ENCODE measurements at regions not wholly inside any gene's neighbourhood (a gene's known extent, or its start where the extent isn't known, plus 50 kb on each side); places are given as distances from the start of the nearest gene placed in this dataset.

DNA sequence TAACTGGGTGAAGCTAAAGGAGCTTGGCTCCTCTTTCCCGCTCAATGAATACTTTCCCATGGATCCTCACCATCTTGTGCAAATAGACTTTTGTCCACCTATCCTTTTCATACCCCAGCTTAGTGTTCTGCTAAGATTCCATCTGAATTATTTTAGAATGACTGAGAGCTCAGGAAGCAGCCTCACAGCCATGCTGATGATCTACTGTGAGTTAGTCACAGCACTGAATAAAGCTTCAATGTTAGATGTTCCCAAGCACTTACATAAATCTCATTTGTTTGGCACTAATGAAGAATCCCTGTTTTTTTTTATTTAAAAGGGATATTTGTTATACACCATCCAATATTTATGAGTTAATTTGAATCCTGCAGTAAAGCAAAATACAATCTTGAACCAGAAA is 317.6 kb upstream of the TRPC7 start:
- no peak for DNase-seq

- no peak for DNase-seq
Measured at GRCh38 chr5:136679233-136679632, 313.9 kb upstream of the TRPC7 start.

GRCh38 chr5:136677217-136677616 is 311.9 kb upstream of the TRPC7 start:
- DNase-seq = no peak

- DNase-seq = no peak
Measured at GRCh38 chr5:136676685-136677084, 311.3 kb upstream of the TRPC7 start.

DNA sequence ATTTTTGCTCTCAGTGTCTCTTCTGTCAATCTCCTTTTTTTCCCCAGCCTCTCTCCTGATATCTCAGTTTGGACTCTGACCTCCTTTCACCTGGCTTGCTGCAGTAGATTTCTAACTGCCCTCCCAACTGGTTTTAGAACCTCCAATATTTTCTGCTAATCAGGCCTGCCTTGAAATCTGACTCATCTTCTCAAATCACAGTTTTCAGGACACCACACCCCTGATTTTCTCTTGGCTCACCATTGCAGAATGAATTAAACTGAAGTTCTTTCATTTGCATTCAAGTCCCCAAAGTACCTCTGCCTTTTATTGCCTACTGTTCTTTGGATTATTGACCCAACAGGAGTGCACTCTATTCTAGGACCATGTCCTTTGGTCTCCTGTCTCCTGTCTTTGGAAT is 310.4 kb upstream of the TRPC7 start:
- no peak for DNase-seq

- DNase-seq = peak in 1 of 3 experiments; percentile 70
Measured at GRCh38 chr5:136674178-136674577, 308.8 kb upstream of the TRPC7 start.

GRCh38 chr5:136667789-136668188 is 302.4 kb upstream of the TRPC7 start:
- no peak for DNase-seq

DNA sequence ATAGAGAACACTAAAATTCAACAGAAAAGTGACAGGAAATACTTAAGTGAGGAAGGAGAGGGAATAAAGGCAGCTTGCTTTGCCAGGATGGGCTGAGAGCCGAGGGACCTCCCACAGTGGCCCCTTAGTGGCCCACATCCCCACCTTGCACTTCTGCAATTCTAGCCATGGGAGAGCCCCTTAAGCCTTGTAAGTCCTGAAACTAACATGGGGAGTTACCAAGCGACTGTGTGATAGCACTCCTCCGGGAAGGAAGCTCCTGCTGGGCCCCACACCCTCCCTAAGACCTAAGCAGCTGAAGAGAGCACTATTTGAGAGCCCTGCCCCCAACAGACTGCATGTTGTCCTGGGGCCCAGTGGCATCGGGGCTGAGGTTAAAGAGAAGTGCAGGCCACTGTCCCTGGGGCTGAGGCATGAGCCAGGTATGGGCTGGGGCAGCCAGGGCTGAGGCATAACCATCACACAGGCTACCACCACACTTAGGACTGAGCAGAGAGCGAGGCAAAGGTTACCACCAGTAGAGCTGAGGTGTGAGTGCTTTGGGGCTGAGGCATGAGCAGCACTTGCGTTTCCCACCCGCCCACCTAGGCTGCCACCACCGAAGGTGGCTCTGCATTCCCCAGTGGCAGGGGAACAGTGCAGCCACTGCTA is 301.8 kb upstream of the TRPC7 start:
- no peak for DNase-seq

DNA sequence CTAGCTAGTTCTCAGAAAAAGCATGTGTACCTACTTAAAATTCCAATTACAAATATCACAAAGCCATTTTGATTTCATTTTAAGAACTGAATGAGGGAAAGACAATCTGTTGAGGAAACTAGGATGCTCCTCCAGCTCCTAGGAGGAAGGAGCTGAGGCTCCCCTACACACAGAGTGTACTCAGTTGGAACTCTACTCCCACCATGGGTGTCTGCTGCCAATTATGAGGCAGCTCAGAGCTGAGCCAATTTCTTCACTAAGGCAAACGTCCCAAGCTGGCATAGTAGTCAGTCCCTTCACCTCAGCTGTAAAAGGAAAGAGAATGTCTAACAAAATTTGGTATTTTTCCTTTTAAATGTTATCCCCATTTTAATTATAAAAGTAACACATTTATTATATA is 300.0 kb upstream of the TRPC7 start:
- DNase-seq = no peak

- no peak for DNase-seq
Measured at GRCh38 chr5:136661026-136661425, 295.7 kb upstream of the TRPC7 start.

GRCh38 chr5:136656811-136657210 is 291.5 kb upstream of the TRPC7 start:
- no peak for DNase-seq

DNA sequence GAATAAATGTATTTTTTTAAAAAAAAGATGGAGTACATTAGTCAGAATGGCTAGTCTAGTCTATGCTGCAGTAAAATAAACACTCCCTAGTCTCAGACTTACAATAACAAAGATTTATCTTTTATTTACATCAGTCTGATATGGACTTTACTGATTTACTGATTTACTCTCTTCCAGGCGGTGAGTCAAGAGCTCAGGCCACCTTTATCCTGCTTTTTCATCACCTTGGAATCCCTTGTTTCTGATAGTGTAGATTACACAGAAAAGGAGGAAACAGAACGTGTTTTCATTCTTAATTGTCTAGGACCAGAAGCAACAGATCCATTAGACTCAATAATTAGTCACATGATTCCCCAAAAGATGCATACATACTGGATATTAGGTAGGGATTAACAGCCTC is 290.1 kb upstream of the TRPC7 start:
- no peak for DNase-seq

- no peak for DNase-seq
Measured at GRCh38 chr5:136646915-136647314, 281.6 kb upstream of the TRPC7 start.

DNA sequence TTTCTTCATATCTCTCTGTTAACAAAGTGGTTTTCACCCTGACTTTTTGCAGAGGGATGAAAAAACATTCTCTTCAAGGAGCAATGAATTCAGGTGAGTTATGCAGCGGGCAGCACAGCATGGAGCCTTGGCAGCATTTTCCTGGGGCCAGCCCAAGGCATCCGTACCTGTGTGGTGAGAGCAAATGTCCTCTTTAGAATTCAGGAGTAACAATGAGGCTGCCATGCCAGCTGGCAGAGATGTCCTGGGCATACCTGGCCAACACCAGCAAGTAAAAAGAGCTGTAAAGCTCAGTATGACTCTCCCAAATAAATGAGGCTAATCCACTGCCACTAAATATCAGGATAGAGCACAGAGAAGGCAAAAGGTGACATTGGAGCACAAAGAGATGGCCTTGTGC is 277.6 kb upstream of the TRPC7 start:
- no peak for DNase-seq

- no peak for DNase-seq
Measured at GRCh38 chr5:136639616-136640015, 274.3 kb upstream of the TRPC7 start.

GRCh38 chr5:136638084-136638483 is 272.7 kb upstream of the TRPC7 start:
- DNase-seq = no peak

DNA sequence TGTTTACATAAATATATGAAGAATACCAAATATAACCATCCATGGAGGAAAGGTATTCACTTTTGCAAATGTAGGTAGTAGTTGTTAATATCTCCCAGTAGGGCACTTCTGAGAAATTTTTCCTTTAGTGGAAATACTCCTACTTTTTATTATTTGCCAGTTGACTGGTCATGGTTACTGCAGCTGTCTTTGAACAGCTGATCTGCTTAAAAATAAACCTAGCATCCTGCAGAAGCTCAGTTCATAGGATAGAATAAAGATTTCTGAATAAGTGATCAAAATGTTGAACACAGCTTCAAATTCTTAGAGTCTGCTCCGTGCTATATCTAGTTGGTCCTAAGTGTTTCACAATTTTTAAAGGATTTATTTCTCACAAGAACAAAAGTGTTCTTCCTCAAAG is 270.7 kb upstream of the TRPC7 start:
- DNase-seq = no peak

- no peak for DNase-seq
Measured at GRCh38 chr5:136631186-136631585, 265.8 kb upstream of the TRPC7 start.

- DNase-seq = no peak
Measured at GRCh38 chr5:136629125-136629792, 263.9 kb upstream of the TRPC7 start.

DNA sequence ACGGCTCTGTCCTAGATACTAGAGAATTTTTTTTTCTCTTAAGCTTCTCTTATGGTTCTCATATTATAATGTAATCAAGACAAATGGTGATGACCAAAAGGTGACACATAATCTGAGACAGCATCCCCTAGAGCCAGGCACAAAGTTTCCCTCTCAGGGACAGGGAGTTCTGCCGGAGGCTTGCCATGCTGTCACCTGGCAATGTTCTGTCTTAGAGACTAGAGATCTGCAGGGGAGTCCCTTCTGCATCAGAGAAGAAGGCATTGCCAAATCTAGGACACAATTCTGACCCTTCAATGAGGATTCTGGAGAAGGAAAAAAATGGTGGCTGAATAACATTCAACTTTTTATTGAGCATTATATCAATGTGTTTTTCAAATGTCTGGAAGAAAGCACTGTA is 261.2 kb upstream of the TRPC7 start:
- DNase-seq = no peak

DNA sequence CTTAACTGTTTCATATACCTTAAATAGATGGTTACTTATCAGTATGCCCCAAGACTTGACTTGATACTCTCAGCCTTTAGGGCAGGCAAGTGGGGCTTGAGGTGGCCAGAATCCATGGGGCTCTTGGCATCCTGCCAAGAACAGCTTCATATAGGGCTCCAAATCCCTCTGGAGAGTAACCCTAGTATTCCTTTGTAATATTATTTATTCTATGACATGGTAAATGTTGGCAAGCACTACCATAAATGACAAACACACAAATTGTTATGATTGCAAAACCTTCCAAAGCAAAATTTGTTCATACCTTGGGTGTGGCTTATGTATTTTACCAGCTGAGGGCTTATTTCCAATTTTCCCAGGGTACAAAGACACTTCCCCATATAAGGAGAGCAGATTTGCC is 257.4 kb upstream of the TRPC7 start:
- peak in 1 of 3 experiments; percentile 11 for DNase-seq

DNA sequence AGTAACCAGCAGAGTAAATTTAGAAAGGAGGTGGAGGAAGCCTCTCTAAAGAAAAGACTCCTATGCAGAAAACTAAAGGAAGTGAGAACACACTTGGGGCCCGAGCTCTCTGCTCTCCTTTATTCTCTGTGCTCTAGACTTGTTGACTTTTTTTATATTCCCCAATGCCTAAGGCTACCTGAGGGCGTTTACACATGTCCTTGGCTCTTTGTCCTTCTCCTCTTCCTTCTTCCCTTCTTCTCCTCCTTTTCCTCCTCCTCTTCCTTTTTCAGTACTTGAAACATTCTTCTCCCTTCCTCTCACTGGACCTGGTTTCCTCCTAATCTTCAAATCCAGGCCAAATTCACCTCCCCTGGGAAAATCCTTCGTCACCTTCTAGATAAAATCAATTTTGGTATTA is 256.4 kb upstream of the TRPC7 start:
- no peak for DNase-seq

DNA sequence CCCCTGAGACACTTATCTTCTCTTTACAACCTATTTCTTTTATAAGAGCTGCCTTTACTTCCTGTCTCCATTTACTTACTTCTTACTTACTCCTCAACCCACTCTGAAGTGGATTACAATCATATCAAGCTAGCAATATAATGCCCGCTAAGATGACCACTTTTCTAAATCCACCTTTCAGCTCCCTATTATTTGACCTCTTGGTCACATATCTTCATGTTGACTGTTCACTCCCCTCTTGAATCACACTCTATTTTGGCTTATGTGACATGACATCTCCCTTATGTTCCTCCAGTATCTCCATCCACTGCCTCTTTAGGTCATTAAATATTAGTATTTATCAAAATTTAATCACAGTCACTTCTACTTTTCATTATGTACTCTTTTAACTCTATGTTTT is 255.3 kb upstream of the TRPC7 start:
- DNase-seq = no peak

DNA sequence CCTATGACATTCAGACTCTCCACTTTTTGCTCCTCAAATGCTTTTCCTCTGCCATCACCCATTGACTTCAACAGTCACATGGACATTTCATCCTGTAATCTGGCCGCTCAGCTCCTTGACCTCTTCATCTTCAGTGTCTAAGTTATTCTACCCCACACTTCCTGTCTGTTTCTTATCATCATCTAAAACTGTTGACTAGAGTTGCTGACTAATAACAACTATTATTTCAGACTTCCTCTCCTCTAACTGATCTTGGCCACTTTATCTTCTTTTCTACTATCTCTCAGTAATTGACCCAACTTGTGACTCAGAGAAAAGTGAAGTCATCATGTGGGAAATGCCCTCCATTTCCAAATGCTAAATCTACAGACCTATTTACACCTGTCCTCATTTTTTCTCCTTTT is 254.7 kb upstream of the TRPC7 start:
- DNase-seq = no peak

GRCh38 chr5:136619556-136619955 is 254.2 kb upstream of the TRPC7 start:
- no peak for DNase-seq

Data from NCI-H1417 (cell line).